ENCODE measurements at regions not wholly inside any gene's neighbourhood (a gene's known extent, or its start where the extent isn't known, plus 50 kb on each side); places are given as distances from the start of the nearest gene placed in this dataset.

- TF ChIP-seq, protein P1, sequence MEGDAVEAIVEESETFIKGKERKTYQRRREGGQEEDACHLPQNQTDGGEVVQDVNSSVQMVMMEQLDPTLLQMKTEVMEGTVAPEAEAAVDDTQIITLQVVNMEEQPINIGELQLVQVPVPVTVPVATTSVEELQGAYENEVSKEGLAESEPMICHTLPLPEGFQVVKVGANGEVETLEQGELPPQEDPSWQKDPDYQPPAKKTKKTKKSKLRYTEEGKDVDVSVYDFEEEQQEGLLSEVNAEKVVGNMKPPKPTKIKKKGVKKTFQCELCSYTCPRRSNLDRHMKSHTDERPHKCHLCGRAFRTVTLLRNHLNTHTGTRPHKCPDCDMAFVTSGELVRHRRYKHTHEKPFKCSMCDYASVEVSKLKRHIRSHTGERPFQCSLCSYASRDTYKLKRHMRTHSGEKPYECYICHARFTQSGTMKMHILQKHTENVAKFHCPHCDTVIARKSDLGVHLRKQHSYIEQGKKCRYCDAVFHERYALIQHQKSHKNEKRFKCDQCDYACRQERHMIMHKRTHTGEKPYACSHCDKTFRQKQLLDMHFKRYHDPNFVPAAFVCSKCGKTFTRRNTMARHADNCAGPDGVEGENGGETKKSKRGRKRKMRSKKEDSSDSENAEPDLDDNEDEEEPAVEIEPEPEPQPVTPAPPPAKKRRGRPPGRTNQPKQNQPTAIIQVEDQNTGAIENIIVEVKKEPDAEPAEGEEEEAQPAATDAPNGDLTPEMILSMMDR (IDR thresholded peaks at IDR 0.05; ENCODE audit: insufficient read depth, low read length): no peak
- no peak for DNase-seq (ENCODE audit: low read depth)
- H3K4me3 ChIP-seq (ENCODE audit: low read depth, low read length): no peak overlapping the region
These were observed 170.3 kb upstream of the ATP2B1 start for GRCh38 chr12:89878950-89879349.

- no peak overlapping the region for H3K4me3 ChIP-seq (ENCODE audit: low read depth, low read length)
- TF ChIP-seq, protein P1 (IDR thresholded peaks at IDR 0.05; ENCODE audit: insufficient read depth, low read length): no peak
- no peak for DNase-seq (ENCODE audit: low read depth)
These were observed 169.7 kb upstream of the ATP2B1 start for GRCh38 chr12:89878327-89878726.

- DNase-seq (ENCODE audit: low read depth): no peak
- TF ChIP-seq, protein P1 (IDR thresholded peaks at IDR 0.05; ENCODE audit: insufficient read depth, low read length): no peak
These were observed 169.0 kb upstream of the ATP2B1 start for GRCh38 chr12:89877671-89878070.

GRCh38 chr12:89877136-89877535 lies 168.5 kb upstream of the ATP2B1 start:
- DNase-seq (ENCODE audit: low read depth): no peak
- TF ChIP-seq, protein P1 (IDR thresholded peaks at IDR 0.05; ENCODE audit: insufficient read depth, low read length): no peak
- H3K4me3 ChIP-seq (ENCODE audit: low read depth, low read length): no peak overlapping the region

More at GRCh38 chr12:89877671-89878070, 169.0 kb upstream of the ATP2B1 start:
- H3K4me3 ChIP-seq (ENCODE audit: low read depth, low read length): no peak overlapping the region

GRCh38 chr12:89875809-89876208 lies 167.2 kb upstream of the ATP2B1 start:
- H3K4me3 ChIP-seq (ENCODE audit: low read depth, low read length): no peak overlapping the region
- DNase-seq (ENCODE audit: low read depth): no peak
- TF ChIP-seq, protein P1 (IDR thresholded peaks at IDR 0.05; ENCODE audit: insufficient read depth, low read length): no peak

DNA sequence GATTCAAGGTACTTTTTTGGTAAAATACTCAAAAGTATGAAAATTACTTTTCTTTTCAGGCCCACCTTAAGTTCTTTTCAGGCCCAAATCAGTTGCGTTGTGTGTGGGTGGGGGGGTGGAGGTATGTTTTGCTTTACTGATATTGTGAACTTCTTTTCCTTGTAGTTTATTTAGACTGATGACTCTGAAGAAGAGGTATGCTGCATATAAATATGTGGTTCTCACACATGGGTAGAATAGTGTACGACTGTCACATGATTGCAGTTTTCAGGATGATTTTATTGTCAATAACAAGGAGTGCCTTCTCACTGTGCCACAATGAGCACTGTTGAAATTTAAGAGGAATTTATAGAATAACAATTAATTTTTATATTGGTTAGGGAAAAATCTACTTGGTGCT lies 166.6 kb upstream of the ATP2B1 start:
- DNase-seq (ENCODE audit: low read depth): no peak
- H3K4me3 ChIP-seq (ENCODE audit: low read depth, low read length): no peak overlapping the region
- TF ChIP-seq, protein P1 (IDR thresholded peaks at IDR 0.05; ENCODE audit: insufficient read depth, low read length): no peak

DNA sequence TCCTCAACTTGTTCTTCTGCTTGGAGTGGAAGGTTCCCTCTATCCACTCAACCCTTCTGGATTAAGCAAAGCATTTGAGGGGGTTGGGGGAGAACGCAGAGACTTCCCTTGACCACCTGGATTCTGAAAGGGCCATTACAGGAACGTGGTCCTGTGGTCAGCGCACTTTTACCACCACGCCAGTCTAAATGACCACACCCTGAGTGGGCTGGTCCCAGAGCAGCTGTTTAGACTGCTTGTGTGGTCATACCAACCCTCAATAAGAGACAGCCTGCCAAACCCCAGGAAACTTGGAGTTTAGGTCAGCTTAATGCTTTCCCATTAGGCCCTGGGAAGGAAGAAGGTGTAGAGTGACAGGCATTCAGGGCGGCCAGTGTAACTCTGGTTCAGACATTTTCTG lies 165.5 kb upstream of the ATP2B1 start:
- H3K4me3 ChIP-seq (ENCODE audit: low read depth, low read length): no peak overlapping the region
- TF ChIP-seq, protein P1 (IDR thresholded peaks at IDR 0.05; ENCODE audit: insufficient read depth, low read length): no peak
- DNase-seq (ENCODE audit: low read depth): peak; percentile 43
